ENCODE measurements at regions not wholly inside any gene's neighbourhood (a gene's known extent, or its start where the extent isn't known, plus 50 kb on each side); places are given as distances from the start of the nearest gene placed in this dataset.

GRCh38 chr2:120503793-120504571 lies 158.0 kb downstream of the INHBB start:
- TF ChIP-seq CTCF (IDR thresholded peaks at IDR 0.05; ENCODE audit: insufficient read depth, low read depth, low read length): no peak
- no peak for DNase-seq (ENCODE audit: low read depth)

GRCh38 chr2:120504936-120505705 lies 159.2 kb downstream of the INHBB start:
- no peak overlapping the region for H3K4me3 ChIP-seq (ENCODE audit: low read depth, low read length)
- no peak for TF ChIP-seq CTCF (IDR thresholded peaks at IDR 0.05; ENCODE audit: insufficient read depth, low read depth, low read length)
- no peak for DNase-seq (ENCODE audit: low read depth)

More at GRCh38 chr2:120503793-120504571, 158.0 kb downstream of the INHBB start:
- H3K4me3 ChIP-seq (ENCODE audit: low read depth, low read length): no peak overlapping the region

- no peak for DNase-seq (ENCODE audit: low read depth)
- TF ChIP-seq CTCF (IDR thresholded peaks at IDR 0.05; ENCODE audit: insufficient read depth, low read depth, low read length): no peak
- no peak overlapping the region for H3K4me3 ChIP-seq (ENCODE audit: low read depth, low read length)
Observed at GRCh38 chr2:120508567-120509041, 162.7 kb downstream of the INHBB start.

- no peak for DNase-seq (ENCODE audit: low read depth)
- TF ChIP-seq CTCF (IDR thresholded peaks at IDR 0.05; ENCODE audit: insufficient read depth, low read depth, low read length): no peak
Observed at GRCh38 chr2:120509213-120509815, 163.4 kb downstream of the INHBB start.

GRCh38 chr2:120509991-120510735 lies 164.2 kb downstream of the INHBB start:
- TF ChIP-seq CTCF (IDR thresholded peaks at IDR 0.05; ENCODE audit: insufficient read depth, low read depth, low read length): no peak
- no peak for DNase-seq (ENCODE audit: low read depth)
- no peak overlapping the region for H3K4me3 ChIP-seq (ENCODE audit: low read depth, low read length)

More at GRCh38 chr2:120509213-120509815, 163.4 kb downstream of the INHBB start:
- no peak overlapping the region for H3K4me3 ChIP-seq (ENCODE audit: low read depth, low read length)

- DNase-seq (ENCODE audit: low read depth): no peak
- TF ChIP-seq CTCF (IDR thresholded peaks at IDR 0.05; ENCODE audit: insufficient read depth, low read depth, low read length): no peak
- H3K4me3 ChIP-seq (ENCODE audit: low read depth, low read length): no peak overlapping the region
Observed at GRCh38 chr2:120510751-120511395, 164.9 kb downstream of the INHBB start.
